GM23338 (cell line): ENCODE measurements at regions not wholly inside any gene's neighbourhood (a gene's known extent, or its start where the extent isn't known, plus 50 kb on each side); places are given as distances from the start of the nearest gene placed in this dataset.

Experiments
- ATAC-seq: fragments of 200-7000 bp; cut with Tn5 transposase; 3 replicates; pipeline ENCODE4 v1.9.1; 2020
- DNase-seq: peaks from one replicate; pipeline ENCODE4 v3.0.0-alpha.2; 2015; ENCODE audit warnings: low spot score
- H2AFZ ChIP-seq: fragments of 200-600 bp; sonication (generic); 2 replicates; pipeline ENCODE4 v1.8.0; 2016; ENCODE audit warnings: antibody characterized with exemption, mild to moderate bottlenecking, moderate library complexity
- H3F3A ChIP-seq: fragments of 200-600 bp; sonication (generic); replicated peaks from 2 replicates; pipeline ENCODE4 v1.8.0; 2017; ENCODE audit warnings: antibody characterized with exemption, mixed run types, low read depth
- H3K27ac ChIP-seq: fragments of 200-600 bp; sonication (generic); 2 replicates; pipeline ENCODE4 v1.6.1; 2016; ENCODE audit warnings: low read depth
- H3K27me3 ChIP-seq: fragments of 200-600 bp; sonication (generic); 2 replicates; pipeline ENCODE4 v1.8.0; 2016; ENCODE audit warnings: mild to moderate bottlenecking, mixed run types, moderate library complexity; ENCODE audit not compliant: insufficient read depth
- H3K36me3 ChIP-seq: fragments of 200-600 bp; sonication (generic); 2 replicates; pipeline ENCODE4 v1.8.0; 2016; ENCODE audit warnings: mild to moderate bottlenecking; ENCODE audit not compliant: insufficient read depth
- H3K4me1 ChIP-seq: fragments of 200-600 bp; sonication (generic); 2 replicates; pipeline ENCODE4 v1.8.0; 2016; ENCODE audit warnings: mild to moderate bottlenecking, moderate library complexity; ENCODE audit not compliant: insufficient read depth
- H3K4me2 ChIP-seq: fragments of 200-600 bp; sonication (generic); 2 replicates; pipeline ENCODE4 v1.7.1; 2017; ENCODE audit warnings: mixed run types
- H3K4me3 ChIP-seq: fragments of 200-600 bp; sonication (generic); 2 replicates; pipeline ENCODE4 v1.6.1; 2016; ENCODE audit warnings: mixed run types
- H3K79me2 ChIP-seq: fragments of 200-600 bp; sonication (generic); replicated peaks from 2 replicates; pipeline ENCODE4 v1.8.0; 2017; ENCODE audit warnings: mild to moderate bottlenecking; ENCODE audit not compliant: insufficient read depth
- H3K9me2 ChIP-seq: fragments of 200-600 bp; sonication (generic); 2 replicates; pipeline ENCODE4 v1.8.0; 2017; ENCODE audit not compliant: insufficient read depth
- H4K20me1 ChIP-seq: fragments of 200-600 bp; sonication (generic); replicated peaks from 2 replicates; pipeline ENCODE4 v1.8.0; 2017; ENCODE audit warnings: mild to moderate bottlenecking; ENCODE audit not compliant: insufficient read depth
- H3K27ac Mint-ChIP-seq: 2 replicates; pipeline ENCODE4 v1.8.0; 2020; ENCODE audit warnings: inconsistent platforms, mild to moderate bottlenecking, moderate library complexity, mixed read lengths
- H3K27me3 Mint-ChIP-seq: 3 replicates; pipeline ENCODE4 v1.8.0; 2022; ENCODE audit warnings: low read depth, mild to moderate bottlenecking, moderate library complexity, mixed read lengths, inconsistent platforms; ENCODE audit not compliant: insufficient read depth, poor library complexity
- H3K36me3 Mint-ChIP-seq: 3 replicates; pipeline ENCODE4 v1.8.0; 2021; ENCODE audit warnings: low read depth, mild to moderate bottlenecking, inconsistent platforms, moderate library complexity, mixed read lengths
- H3K4me1 Mint-ChIP-seq: 3 replicates; pipeline ENCODE4 v1.8.0; 2020; ENCODE audit warnings: mild to moderate bottlenecking, inconsistent platforms, mixed read lengths
- H3K4me3 Mint-ChIP-seq: 3 replicates; pipeline ENCODE4 v1.8.0; 2021; ENCODE audit warnings: moderate library complexity, mild to moderate bottlenecking, inconsistent platforms, mixed read lengths
- H3K9me3 Mint-ChIP-seq: 3 replicates; pipeline ENCODE4 v1.8.0; 2020; ENCODE audit warnings: moderate library complexity, mild to moderate bottlenecking, inconsistent platforms, mixed read lengths
- CREB1 ChIP-seq: fragments of 250-450 bp; sonication (Bioruptor Pico); IDR thresholded peaks from 2 replicates; pipeline ENCODE4 v1.5.0; 2020; ENCODE audit warnings: low read depth, mild to moderate bottlenecking, moderate library complexity
- JUNB ChIP-seq: IDR thresholded peaks from one replicate; pipeline ENCODE4 v1.6.1; 2016; ENCODE audit warnings: antibody characterized with exemption; ENCODE audit not compliant: unreplicated experiment
- STAT1 ChIP-seq: IDR thresholded peaks from one replicate; pipeline ENCODE4 v1.6.1; 2016; ENCODE audit warnings: antibody characterized with exemption; ENCODE audit not compliant: unreplicated experiment
- TF ChIP-seq, protein P1 (sequence below): fragments of 250-450 bp; sonication (Bioruptor Pico); IDR thresholded peaks from 2 replicates; pipeline ENCODE4 v1.5.0; 2020; ENCODE audit warnings: mild to moderate bottlenecking, moderate library complexity
- TF ChIP-seq, protein P2 (sequence below): IDR thresholded peaks from 2 replicates; pipeline ENCODE4 v1.6.1; 2016; ENCODE audit warnings: antibody characterized with exemption

DNA sequence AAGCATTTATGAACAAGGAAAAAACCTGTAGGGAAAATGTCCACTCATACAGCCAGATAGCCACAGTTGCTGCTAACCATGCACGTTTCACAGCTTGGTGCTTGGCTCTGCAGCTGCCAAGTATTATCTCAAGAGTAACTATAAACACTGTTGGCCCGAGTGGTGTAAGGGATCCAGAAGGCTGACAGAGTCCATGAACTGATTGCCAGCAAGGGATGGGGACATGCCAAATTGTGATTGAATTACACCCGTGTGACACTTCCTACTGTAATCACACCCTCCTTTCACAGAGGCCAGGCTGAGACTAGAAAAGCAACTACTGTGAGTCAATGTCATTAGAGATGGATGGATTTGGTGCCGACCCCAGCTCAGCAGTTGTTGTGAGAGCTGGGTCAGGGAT lies 223.9 kb upstream of the ANKRD50 start (continued):
- TF ChIP-seq, protein P1, sequence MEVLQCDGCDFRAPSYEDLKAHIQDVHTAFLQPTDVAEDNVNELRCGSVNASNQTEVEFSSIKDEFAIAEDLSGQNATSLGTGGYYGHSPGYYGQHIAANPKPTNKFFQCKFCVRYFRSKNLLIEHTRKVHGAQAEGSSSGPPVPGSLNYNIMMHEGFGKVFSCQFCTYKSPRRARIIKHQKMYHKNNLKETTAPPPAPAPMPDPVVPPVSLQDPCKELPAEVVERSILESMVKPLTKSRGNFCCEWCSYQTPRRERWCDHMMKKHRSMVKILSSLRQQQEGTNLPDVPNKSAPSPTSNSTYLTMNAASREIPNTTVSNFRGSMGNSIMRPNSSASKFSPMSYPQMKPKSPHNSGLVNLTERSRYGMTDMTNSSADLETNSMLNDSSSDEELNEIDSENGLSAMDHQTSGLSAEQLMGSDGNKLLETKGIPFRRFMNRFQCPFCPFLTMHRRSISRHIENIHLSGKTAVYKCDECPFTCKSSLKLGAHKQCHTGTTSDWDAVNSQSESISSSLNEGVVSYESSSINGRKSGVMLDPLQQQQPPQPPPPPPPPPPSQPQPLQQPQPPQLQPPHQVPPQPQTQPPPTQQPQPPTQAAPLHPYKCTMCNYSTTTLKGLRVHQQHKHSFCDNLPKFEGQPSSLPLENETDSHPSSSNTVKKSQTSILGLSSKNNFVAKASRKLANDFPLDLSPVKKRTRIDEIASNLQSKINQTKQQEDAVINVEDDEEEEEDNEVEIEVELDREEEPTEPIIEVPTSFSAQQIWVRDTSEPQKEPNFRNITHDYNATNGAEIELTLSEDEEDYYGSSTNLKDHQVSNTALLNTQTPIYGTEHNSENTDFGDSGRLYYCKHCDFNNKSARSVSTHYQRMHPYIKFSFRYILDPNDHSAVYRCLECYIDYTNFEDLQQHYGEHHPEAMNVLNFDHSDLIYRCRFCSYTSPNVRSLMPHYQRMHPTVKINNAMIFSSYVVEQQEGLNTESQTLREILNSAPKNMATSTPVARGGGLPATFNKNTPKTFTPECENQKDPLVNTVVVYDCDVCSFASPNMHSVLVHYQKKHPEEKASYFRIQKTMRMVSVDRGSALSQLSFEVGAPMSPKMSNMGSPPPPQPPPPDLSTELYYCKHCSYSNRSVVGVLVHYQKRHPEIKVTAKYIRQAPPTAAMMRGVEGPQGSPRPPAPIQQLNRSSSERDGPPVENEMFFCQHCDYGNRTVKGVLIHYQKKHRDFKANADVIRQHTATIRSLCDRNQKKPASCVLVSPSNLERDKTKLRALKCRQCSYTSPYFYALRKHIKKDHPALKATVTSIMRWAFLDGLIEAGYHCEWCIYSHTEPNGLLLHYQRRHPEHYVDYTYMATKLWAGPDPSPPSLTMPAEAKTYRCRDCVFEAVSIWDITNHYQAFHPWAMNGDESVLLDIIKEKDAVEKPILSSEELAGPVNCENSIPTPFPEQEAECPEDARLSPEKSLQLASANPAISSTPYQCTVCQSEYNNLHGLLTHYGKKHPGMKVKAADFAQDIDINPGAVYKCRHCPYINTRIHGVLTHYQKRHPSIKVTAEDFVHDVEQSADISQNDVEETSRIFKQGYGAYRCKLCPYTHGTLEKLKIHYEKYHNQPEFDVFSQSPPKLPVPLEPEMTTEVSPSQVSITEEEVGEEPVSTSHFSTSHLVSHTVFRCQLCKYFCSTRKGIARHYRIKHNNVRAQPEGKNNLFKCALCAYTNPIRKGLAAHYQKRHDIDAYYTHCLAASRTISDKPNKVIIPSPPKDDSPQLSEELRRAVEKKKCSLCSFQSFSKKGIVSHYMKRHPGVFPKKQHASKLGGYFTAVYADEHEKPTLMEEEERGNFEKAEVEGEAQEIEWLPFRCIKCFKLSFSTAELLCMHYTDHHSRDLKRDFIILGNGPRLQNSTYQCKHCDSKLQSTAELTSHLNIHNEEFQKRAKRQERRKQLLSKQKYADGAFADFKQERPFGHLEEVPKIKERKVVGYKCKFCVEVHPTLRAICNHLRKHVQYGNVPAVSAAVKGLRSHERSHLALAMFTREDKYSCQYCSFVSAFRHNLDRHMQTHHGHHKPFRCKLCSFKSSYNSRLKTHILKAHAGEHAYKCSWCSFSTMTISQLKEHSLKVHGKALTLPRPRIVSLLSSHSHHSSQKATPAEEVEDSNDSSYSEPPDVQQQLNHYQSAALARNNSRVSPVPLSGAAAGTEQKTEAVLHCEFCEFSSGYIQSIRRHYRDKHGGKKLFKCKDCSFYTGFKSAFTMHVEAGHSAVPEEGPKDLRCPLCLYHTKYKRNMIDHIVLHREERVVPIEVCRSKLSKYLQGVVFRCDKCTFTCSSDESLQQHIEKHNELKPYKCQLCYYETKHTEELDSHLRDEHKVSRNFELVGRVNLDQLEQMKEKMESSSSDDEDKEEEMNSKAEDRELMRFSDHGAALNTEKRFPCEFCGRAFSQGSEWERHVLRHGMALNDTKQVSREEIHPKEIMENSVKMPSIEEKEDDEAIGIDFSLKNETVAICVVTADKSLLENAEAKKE (CRISPR knock-in tag): no peak

DNA sequence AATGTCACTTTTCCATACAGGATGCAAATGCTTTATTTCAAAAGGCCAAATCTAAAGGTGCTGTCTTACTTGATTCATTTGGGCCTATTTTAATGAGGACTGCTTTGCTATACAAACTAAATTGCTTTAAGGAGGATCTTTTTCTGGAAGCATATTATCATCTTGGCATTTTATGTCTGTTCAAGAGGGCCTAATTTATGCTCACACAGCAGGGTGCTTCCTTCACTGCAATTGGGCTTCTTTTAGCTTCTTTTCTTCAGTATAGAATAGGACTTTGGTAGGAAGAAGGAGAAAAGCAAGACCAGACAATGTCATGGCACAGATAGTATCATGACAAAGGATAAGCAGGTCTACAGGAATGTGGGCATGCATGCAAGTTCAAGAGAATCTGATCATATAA lies 222.4 kb upstream of the ANKRD50 start:
- Mint-ChIP-seq H3K27ac (no peak overlapping the region), H3K36me3 (no peaks in the 10 kb centered on the region), H3K4me3 (no peak overlapping the region), H3K27me3 (no peaks in the 10 kb centered on the region), H3K4me1 (peaks cover 32% of the 10 kb centered on the region), H3K9me3 (no peaks in the 10 kb centered on the region)
- TF ChIP-seq STAT1 (no peak), JUNB (no peak), CREB1 (CRISPR knock-in tag) (no peak)
- TF ChIP-seq, protein P2, sequence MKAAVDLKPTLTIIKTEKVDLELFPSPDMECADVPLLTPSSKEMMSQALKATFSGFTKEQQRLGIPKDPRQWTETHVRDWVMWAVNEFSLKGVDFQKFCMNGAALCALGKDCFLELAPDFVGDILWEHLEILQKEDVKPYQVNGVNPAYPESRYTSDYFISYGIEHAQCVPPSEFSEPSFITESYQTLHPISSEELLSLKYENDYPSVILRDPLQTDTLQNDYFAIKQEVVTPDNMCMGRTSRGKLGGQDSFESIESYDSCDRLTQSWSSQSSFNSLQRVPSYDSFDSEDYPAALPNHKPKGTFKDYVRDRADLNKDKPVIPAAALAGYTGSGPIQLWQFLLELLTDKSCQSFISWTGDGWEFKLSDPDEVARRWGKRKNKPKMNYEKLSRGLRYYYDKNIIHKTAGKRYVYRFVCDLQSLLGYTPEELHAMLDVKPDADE: no peak
- DNase-seq: no peak
- Histone ChIP-seq H4K20me1 (no peaks in the 10 kb centered on the region), H3K4me1 (peaks cover 18% of the 10 kb centered on the region), H3K9me2 (no peaks in the 10 kb centered on the region; the same call in 1 of the 2 replicates), H3K36me3 (no peaks in the 10 kb centered on the region), H3F3A (no peaks in the 10 kb centered on the region), H2AFZ (no peak overlapping the region), H3K27ac (no peak overlapping the region), H3K79me2 (no peaks in the 10 kb centered on the region), H3K4me2 (no peak overlapping the region), H3K27me3 (no peaks in the 10 kb centered on the region), H3K4me3 (no peak overlapping the region)
- no peak for ATAC-seq
